Thyroid gland (tissue), 4 donors: ENCODE measurements at regions not wholly inside any gene's neighbourhood (a gene's known extent, or its start where the extent isn't known, plus 50 kb on each side); places are given as distances from the start of the nearest gene placed in this dataset.

Experiments
- CTCF ChIP-seq, 6 experiments: fragments of 200-600 bp in 3 of 6; fragments of 450-650 bp in 3 of 6; sonication (generic) in 3 of 6; IDR thresholded peaks; one replicate each; pipeline ENCODE4 v1.5.1; 2016 to 2019; ENCODE audit warnings: antibody characterized with exemption in 6 of 6, mild to moderate bottlenecking in 2 of 6, inconsistent platforms in 1 of 6, moderate library complexity in 1 of 6
- POLR2A ChIP-seq, 2 donors: fragments of 450-650 bp; IDR thresholded peaks; one replicate each; pipeline ENCODE4 v1.6.1; 2017; ENCODE audit warnings: antibody characterized with exemption in 2 of 2, mild to moderate bottlenecking in 2 of 2, moderate library complexity in 1 of 2

DNA sequence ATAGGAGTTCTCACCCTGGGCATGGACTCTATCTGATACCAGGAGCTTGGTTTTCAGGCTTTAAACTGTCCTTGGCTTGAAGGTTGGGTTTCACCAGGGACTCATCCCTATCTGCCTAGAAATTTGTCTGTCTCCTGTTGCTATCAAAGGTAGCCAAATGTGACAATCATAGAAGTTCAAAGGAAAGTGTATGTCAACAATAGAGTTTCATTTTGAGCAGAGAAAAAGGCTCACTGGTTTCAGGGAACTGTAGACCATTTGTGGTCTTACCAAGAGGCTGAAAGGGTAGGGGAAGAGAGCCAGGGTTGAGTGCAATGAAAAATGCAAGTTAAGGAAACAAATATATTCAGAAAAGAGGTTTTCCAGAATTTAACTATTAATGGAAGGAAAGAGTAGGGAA, 966.8 kb upstream of the CITED2 start:
- no peak for TF ChIP-seq POLR2A (IDR thresholded peaks at IDR 0.05)
- no peak for TF ChIP-seq CTCF (IDR thresholded peaks at IDR 0.05)
